ENCODE measurements at regions not wholly inside any gene's neighbourhood (a gene's known extent, or its start where the extent isn't known, plus 50 kb on each side); places are given as distances from the start of the nearest gene placed in this dataset.

GRCh38 chr19:31098836-31099235 is 250.4 kb downstream of the TSHZ3 start:
- peaks cover 4% of the 10 kb centered on the region for H3K4me1 ChIP-seq (ENCODE audit: control insufficient read depth, insufficient read depth, low read length)
- 89 to 97% methylated on average over 2 of the region's 2 CpGs for WGBS, 2 experiments
- H3K9me3 ChIP-seq (ENCODE audit: control insufficient read depth, low read length): no peaks in the 10 kb centered on the region
- H3K27me3 ChIP-seq (ENCODE audit: control insufficient read depth, insufficient read depth, low read length, poor library complexity, severe bottlenecking): no peaks in the 10 kb centered on the region
- no peak overlapping the region for H3K4me3 ChIP-seq (ENCODE audit: insufficient read depth, low read depth, low read length)
- H3K27ac ChIP-seq (ENCODE audit: insufficient read depth, low read depth, low read length, poor library complexity, severe bottlenecking): no peak overlapping the region
- no peaks in the 10 kb centered on the region for H3K36me3 ChIP-seq (ENCODE audit: control insufficient read depth, insufficient read depth, low read length)

- H3K27me3 ChIP-seq (ENCODE audit: control insufficient read depth, insufficient read depth, low read length, poor library complexity, severe bottlenecking): no peaks in the 10 kb centered on the region
- no peak overlapping the region for H3K27ac ChIP-seq (ENCODE audit: insufficient read depth, low read depth, low read length, poor library complexity, severe bottlenecking)
- no peaks in the 10 kb centered on the region for H3K36me3 ChIP-seq (ENCODE audit: control insufficient read depth, insufficient read depth, low read length)
- 89 to 92% methylated on average over 11 of the region's 11 CpGs for whole genome bisulfite sequencing, 2 experiments
- H3K4me1 ChIP-seq (ENCODE audit: control insufficient read depth, insufficient read depth, low read length): peaks cover 4% of the 10 kb centered on the region
- no peaks in the 10 kb centered on the region for H3K9me3 ChIP-seq (ENCODE audit: control insufficient read depth, low read length)
- H3K4me3 ChIP-seq (ENCODE audit: insufficient read depth, low read depth, low read length): no peak overlapping the region
These were observed 252.2 kb downstream of the TSHZ3 start for GRCh38 chr19:31096935-31097545.

GRCh38 chr19:31096062-31096830 is 253.0 kb downstream of the TSHZ3 start:
- no peaks in the 10 kb centered on the region for H3K9me3 ChIP-seq (ENCODE audit: control insufficient read depth, low read length)
- no peak overlapping the region for H3K27ac ChIP-seq (ENCODE audit: insufficient read depth, low read depth, low read length, poor library complexity, severe bottlenecking)
- no peak overlapping the region for H3K4me3 ChIP-seq (ENCODE audit: insufficient read depth, low read depth, low read length)
- whole genome bisulfite sequencing, 2 experiments: 93 to 94% methylated on average over 22 of the region's 22 CpGs
- H3K27me3 ChIP-seq (ENCODE audit: control insufficient read depth, insufficient read depth, low read length, poor library complexity, severe bottlenecking): no peaks in the 10 kb centered on the region
- H3K4me1 ChIP-seq (ENCODE audit: control insufficient read depth, insufficient read depth, low read length): no peaks in the 10 kb centered on the region
- no peaks in the 10 kb centered on the region for H3K36me3 ChIP-seq (ENCODE audit: control insufficient read depth, insufficient read depth, low read length)

GRCh38 chr19:31095100-31095804 is 254.0 kb downstream of the TSHZ3 start:
- H3K4me1 ChIP-seq (ENCODE audit: control insufficient read depth, insufficient read depth, low read length): no peaks in the 10 kb centered on the region
- no peak overlapping the region for H3K4me3 ChIP-seq (ENCODE audit: insufficient read depth, low read depth, low read length)
- no peaks in the 10 kb centered on the region for H3K27me3 ChIP-seq (ENCODE audit: control insufficient read depth, insufficient read depth, low read length, poor library complexity, severe bottlenecking)
- H3K9me3 ChIP-seq (ENCODE audit: control insufficient read depth, low read length): no peaks in the 10 kb centered on the region
- no peaks in the 10 kb centered on the region for H3K36me3 ChIP-seq (ENCODE audit: control insufficient read depth, insufficient read depth, low read length)
- 87 to 93% methylated on average over 6 of the region's 6 CpGs for WGBS, 2 experiments
- H3K27ac ChIP-seq (ENCODE audit: insufficient read depth, low read depth, low read length, poor library complexity, severe bottlenecking): no peak overlapping the region

- H3K4me3 ChIP-seq (ENCODE audit: insufficient read depth, low read depth, low read length): no peak overlapping the region
- no peak overlapping the region for H3K27ac ChIP-seq (ENCODE audit: insufficient read depth, low read depth, low read length, poor library complexity, severe bottlenecking)
- WGBS, 2 experiments: 93 to 95% methylated on average over 11 of the region's 11 CpGs
These were observed 257.0 kb downstream of the TSHZ3 start for GRCh38 chr19:31092274-31092673.

GRCh38 chr19:31089681-31090080 is 259.6 kb downstream of the TSHZ3 start:
- Histone ChIP-seq H3K27ac (ENCODE audit: insufficient read depth, low read depth, low read length, poor library complexity, severe bottlenecking) (no peak overlapping the region), H3K27me3 (ENCODE audit: control insufficient read depth, insufficient read depth, low read length, poor library complexity, severe bottlenecking) (no peaks in the 10 kb centered on the region), H3K4me1 (ENCODE audit: control insufficient read depth, insufficient read depth, low read length) (no peaks in the 10 kb centered on the region), H3K36me3 (ENCODE audit: control insufficient read depth, insufficient read depth, low read length) (no peaks in the 10 kb centered on the region), H3K4me3 (ENCODE audit: insufficient read depth, low read depth, low read length) (no peak overlapping the region), H3K9me3 (ENCODE audit: control insufficient read depth, low read length) (no peaks in the 10 kb centered on the region)
- whole genome bisulfite sequencing, 2 experiments: 90 to 97% methylated on average over 4 of the region's 5 CpGs

More at GRCh38 chr19:31092274-31092673, 257.0 kb downstream of the TSHZ3 start:
- no peaks in the 10 kb centered on the region for H3K4me1 ChIP-seq (ENCODE audit: control insufficient read depth, insufficient read depth, low read length)
- H3K9me3 ChIP-seq (ENCODE audit: control insufficient read depth, low read length): no peaks in the 10 kb centered on the region
- no peaks in the 10 kb centered on the region for H3K36me3 ChIP-seq (ENCODE audit: control insufficient read depth, insufficient read depth, low read length)
- no peaks in the 10 kb centered on the region for H3K27me3 ChIP-seq (ENCODE audit: control insufficient read depth, insufficient read depth, low read length, poor library complexity, severe bottlenecking)

- Histone ChIP-seq H3K36me3 (ENCODE audit: control insufficient read depth, insufficient read depth, low read length) (no peaks in the 10 kb centered on the region), H3K27ac (ENCODE audit: insufficient read depth, low read depth, low read length, poor library complexity, severe bottlenecking) (no peak overlapping the region), H3K9me3 (ENCODE audit: control insufficient read depth, low read length) (no peaks in the 10 kb centered on the region), H3K4me1 (ENCODE audit: control insufficient read depth, insufficient read depth, low read length) (no peaks in the 10 kb centered on the region), H3K4me3 (ENCODE audit: insufficient read depth, low read depth, low read length) (no peak overlapping the region), H3K27me3 (ENCODE audit: control insufficient read depth, insufficient read depth, low read length, poor library complexity, severe bottlenecking) (no peaks in the 10 kb centered on the region)
- 95 to 98% methylated on average over 3 to 4 of the region's 4 CpGs for WGBS, 2 experiments
These were observed 264.1 kb downstream of the TSHZ3 start for GRCh38 chr19:31085125-31085524.

- WGBS, 2 experiments: 90 to 95% methylated on average over 3 of the region's 3 CpGs
- no peaks in the 10 kb centered on the region for H3K36me3 ChIP-seq (ENCODE audit: control insufficient read depth, insufficient read depth, low read length)
- no peak overlapping the region for H3K27ac ChIP-seq (ENCODE audit: insufficient read depth, low read depth, low read length, poor library complexity, severe bottlenecking)
- H3K27me3 ChIP-seq (ENCODE audit: control insufficient read depth, insufficient read depth, low read length, poor library complexity, severe bottlenecking): no peaks in the 10 kb centered on the region
- no peaks in the 10 kb centered on the region for H3K9me3 ChIP-seq (ENCODE audit: control insufficient read depth, low read length)
- no peaks in the 10 kb centered on the region for H3K4me1 ChIP-seq (ENCODE audit: control insufficient read depth, insufficient read depth, low read length)
- H3K4me3 ChIP-seq (ENCODE audit: insufficient read depth, low read depth, low read length): no peak overlapping the region
These were observed 266.1 kb downstream of the TSHZ3 start for GRCh38 chr19:31083105-31083504.

- peaks cover 11% of the 10 kb centered on the region for H3K4me1 ChIP-seq (ENCODE audit: control insufficient read depth, insufficient read depth, low read length)
- no peaks in the 10 kb centered on the region for H3K9me3 ChIP-seq (ENCODE audit: control insufficient read depth, low read length)
- H3K27ac ChIP-seq (ENCODE audit: insufficient read depth, low read depth, low read length, poor library complexity, severe bottlenecking): no peak overlapping the region
- H3K27me3 ChIP-seq (ENCODE audit: control insufficient read depth, insufficient read depth, low read length, poor library complexity, severe bottlenecking): no peaks in the 10 kb centered on the region
- 63 to 75% methylated on average over 6 of the region's 6 CpGs for WGBS, 2 experiments
- H3K4me3 ChIP-seq (ENCODE audit: insufficient read depth, low read depth, low read length): no peak overlapping the region
- H3K36me3 ChIP-seq (ENCODE audit: control insufficient read depth, insufficient read depth, low read length): no peaks in the 10 kb centered on the region
These were observed 274.0 kb downstream of the TSHZ3 start for GRCh38 chr19:31075146-31075655.
